GM19239 (cell line): ENCODE measurements at regions not wholly inside any gene's neighbourhood (a gene's known extent, or its start where the extent isn't known, plus 50 kb on each side); places are given as distances from the start of the nearest gene placed in this dataset.

ENCODE experiments used
- DNase-seq: peaks from one replicate; pipeline ENCODE4 v3.0.0; 2011; ENCODE audit warnings: low spot score; ENCODE audit not compliant: insufficient read length
- FAIRE-seq: peaks from 2 replicates; lab custom pipeline; 2011; peaks lifted over from hg19 to GRCh38; lab: Jason Lieb, UNC

DNA sequence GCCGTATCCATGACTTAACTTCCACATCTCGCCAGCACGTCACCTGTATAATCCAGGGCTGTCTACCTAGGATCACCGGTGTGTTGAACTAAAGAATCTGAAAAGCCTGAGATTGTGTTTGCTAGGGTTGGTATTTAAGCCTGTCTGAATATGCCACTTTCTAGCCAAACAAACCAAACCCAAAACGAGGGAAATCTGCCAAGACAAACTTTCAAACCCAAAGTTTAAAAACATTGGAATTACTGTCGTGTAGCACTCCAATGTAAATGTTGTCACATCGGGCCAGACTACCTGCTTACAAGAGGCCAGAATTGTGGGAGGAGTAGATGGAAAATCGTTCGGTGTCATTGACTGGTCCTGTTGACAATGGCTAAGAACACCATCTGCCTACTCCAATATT, 747.8 kb downstream of the EFNB2 start:
- DNase-seq = no peak
- no peak for FAIRE-seq

DNA sequence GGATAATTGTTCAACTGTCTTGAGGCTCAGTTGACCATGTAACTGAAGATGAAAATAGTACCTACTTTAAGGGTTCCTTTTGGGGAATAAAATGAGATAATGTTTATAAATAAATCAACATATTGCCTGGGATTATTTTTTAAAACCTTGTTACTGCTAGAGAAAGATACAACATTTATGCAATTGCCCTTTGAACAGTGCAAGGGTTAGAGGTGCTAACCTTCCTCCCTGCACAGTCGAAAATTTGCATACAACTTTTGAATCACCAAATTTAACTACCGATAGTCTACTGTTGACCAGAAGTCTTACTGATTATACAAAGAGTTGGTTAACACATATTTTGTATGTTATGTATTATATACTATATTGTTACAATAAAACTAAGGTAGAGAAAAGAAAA, 750.0 kb downstream of the EFNB2 start:
- FAIRE-seq = no peak

DNA sequence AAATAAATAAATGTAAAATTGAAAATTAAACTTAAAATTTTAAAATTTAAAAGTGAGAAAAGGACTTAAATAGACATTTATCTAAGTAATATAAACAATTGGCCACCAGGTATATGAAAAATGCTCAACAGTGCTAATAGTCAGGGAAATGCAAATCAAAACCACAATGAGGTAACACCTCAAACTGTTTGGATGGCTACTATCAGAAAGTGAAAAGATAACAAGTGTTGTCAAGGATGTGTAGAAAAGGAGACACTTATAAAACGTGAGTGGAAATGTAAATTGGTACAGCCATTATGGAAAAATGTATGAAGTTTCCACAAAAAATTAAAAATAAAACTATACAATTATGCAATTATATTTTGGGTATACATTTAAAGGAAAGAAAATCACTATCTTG, 752.2 kb downstream of the EFNB2 start:
- no peak for FAIRE-seq

More for the DNA sequence above, 750.0 kb downstream of the EFNB2 start:
- no peak for DNase-seq

DNA sequence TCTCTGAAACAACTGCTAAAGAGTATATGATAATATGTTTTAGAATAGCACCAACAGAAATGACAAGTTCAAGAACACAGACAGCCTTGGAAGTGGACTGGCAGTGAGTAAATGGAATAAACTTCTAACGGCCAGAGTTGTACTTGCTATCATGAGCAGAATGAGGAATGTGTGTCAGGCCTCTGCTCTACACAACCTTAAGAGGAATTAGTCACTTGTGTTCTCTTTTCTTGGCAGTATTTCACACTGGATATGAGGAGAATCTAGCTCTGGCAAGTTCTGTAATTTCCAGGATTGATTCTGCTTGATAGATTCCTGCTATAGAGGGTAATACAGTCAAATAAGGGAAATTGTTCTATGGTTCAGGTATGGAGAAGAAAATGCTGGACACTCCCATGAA, 757.3 kb downstream of the EFNB2 start:
- no peak for DNase-seq
- FAIRE-seq = no peak

More for the DNA sequence above, 752.2 kb downstream of the EFNB2 start:
- DNase-seq = no peak

DNA sequence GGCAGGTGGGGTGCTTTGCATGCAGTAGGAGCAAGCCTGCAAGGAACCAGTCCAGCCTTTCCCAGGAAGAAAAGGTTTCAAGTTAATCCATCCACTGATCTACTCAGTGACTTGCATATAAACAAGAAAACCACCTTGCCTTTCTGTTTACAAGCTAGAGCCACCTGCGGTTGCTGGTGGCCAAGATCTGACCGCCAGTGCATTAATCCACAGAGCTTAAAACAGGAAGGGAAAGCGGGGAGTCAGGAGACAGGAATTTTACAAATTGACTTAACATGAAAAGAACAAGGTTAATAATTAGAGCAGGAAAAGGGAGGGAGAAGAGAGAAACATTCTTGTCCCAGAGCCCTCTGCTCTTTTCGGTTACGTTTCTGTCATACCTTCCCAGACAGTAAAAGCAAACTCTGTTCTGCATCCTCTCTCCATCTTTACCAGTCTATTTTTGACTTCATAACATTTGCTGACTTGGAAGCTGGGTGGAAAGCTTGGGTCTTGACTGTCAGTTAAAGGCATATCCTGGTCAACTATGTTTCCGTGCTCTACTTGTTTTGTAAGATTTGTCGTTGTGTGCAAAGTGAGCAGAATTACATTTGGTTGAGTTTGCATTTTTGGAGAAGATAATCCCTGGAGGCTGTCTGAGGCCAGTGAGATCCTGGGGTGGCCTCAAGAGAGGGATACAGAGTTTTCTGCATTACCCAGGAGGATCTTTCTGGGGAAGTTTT, 760.6 kb downstream of the EFNB2 start:
- no peak for DNase-seq
- FAIRE-seq = no peak

- DNase-seq = no peak
- FAIRE-seq = no peak
These were observed 761.5 kb downstream of the EFNB2 start for GRCh38 chr13:105773863-105774538.

GRCh38 chr13:105773241-105773640, 762.2 kb downstream of the EFNB2 start:
- no peak for FAIRE-seq
- DNase-seq = no peak

GRCh38 chr13:105764486-105764885, 771.0 kb downstream of the EFNB2 start:
- FAIRE-seq (no peak), DNase-seq (no peak)

DNA sequence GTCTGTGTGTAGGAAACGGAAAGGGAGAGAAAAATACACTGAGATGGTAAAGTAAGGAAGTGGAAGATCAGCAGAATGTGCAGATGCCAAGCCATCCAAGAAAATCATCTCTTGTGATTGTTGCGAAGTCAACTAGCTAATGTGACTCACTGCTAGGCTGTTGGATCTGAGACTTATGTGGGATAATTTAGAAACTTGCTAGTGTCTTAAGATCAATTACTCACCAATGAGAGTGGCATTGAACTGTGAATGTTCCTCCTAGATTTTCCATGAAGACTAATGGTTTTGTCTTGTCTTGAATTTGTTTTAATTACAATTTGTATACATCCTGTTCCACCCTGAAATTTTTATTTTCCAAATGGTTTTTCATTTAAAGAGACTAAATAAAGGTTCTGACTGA, 771.6 kb downstream of the EFNB2 start:
- DNase-seq (no peak), FAIRE-seq (no peak)

- FAIRE-seq (no peak), DNase-seq (no peak)
These were observed 773.4 kb downstream of the EFNB2 start for GRCh38 chr13:105762096-105762495.

GRCh38 chr13:105758918-105759860, 776.3 kb downstream of the EFNB2 start:
- FAIRE-seq (no peak), DNase-seq (no peak)

DNA sequence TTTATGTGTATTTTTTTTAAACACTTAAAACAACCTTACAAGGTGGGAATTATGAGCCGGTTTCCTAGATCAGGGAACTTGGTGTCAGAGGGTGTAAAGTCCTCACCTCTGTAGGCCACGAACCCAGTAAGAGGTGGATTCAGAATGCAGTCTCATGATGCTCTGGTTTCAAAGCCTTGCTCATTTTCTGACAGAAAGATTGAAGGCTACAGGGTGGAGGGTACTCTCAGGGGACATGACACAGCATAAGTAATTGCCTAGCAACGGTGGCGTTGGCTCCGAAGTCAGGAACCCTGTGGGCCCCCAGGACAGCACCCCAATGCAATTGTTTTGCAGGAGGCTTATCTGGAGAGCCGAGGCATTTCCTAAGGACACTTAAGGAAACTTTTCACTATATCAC, 794.7 kb downstream of the EFNB2 start:
- FAIRE-seq (no peak), DNase-seq (no peak)

GRCh38 chr13:105737688-105738087, 797.8 kb downstream of the EFNB2 start:
- DNase-seq = no peak
- FAIRE-seq = no peak

DNA sequence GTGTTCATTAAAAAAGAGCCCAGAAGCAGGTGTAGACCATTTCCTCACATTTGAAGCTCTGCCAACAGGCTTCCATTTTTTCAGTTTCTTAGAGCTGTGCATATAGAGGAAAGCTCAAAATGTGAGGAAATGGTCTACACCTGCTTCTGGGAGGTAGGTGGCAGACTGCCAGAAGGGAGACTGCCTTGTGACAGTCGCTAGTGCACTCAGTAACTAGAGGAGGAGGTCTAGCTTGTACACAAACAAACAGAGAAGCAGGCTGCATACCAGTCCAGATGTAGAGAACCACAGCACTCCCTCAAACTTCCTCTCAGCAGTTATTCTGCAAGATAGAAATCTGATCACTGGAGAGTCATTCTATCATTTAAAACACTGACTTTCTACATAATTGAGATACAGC, 800.2 kb downstream of the EFNB2 start:
- DNase-seq = no peak
- no peak for FAIRE-seq

GRCh38 chr13:105732806-105733529, 802.5 kb downstream of the EFNB2 start:
- FAIRE-seq (no peak), DNase-seq (no peak)

- no peak for FAIRE-seq
- no peak for DNase-seq
These were observed 809.6 kb downstream of the EFNB2 start for GRCh38 chr13:105725887-105726286.

GRCh38 chr13:105721016-105721415, 814.4 kb downstream of the EFNB2 start:
- FAIRE-seq (no peak), DNase-seq (no peak)

DNA sequence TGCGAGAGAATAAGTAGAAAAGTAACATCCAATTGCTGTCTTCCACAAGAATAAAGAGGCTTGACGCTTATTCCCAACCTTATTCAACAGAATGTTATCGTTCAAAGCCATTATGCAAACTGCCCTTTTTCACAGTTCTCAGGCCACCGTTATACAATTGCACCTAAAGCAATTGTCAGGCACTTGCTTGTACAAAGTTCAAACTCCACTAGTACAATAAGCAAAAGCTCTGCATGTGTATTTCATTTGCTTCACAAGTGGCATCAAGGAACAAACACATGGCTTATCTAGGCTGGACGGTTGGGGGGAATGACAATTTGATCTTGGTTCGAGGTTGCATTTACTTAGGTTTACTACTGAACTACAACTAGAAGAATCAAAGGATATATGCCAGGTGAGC, 815.6 kb downstream of the EFNB2 start:
- FAIRE-seq (no peak), DNase-seq (no peak)

- FAIRE-seq = no peak
- no peak for DNase-seq
These were observed 826.3 kb downstream of the EFNB2 start for GRCh38 chr13:105709181-105709580.

DNA sequence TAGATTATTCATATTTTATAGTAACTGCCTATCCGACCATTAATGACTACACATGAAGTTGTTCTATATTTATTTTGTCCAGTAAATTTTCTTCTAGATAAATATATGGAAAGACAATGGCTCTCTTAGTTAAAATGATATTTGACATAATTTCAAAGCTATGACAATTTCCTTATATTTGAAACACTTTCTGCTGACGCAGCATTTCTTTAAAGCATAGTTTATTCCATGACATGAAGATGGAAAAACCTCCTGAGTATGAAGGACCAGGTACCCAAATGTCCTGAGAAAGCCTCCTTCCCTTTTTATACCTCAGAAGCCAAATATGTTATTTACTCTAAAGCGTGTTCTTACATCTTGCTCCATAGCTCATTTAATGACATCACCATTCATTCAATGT, 831.6 kb downstream of the EFNB2 start:
- no peak for DNase-seq
- no peak for FAIRE-seq
